SIG-M5 treated with dmso at 0.1 percent for 504 hours (cell line): ENCODE measurements at regions not wholly inside any gene's neighbourhood (a gene's known extent, or its start where the extent isn't known, plus 50 kb on each side); places are given as distances from the start of the nearest gene placed in this dataset.

Experiments
- DNase-seq: peaks from one replicate; lab custom pipeline; 2025; ENCODE audit not compliant: unreplicated experiment; lab: John Stamatoyannopoulos, UW

GRCh38 chr18:65548316-65548715, 202.5 kb upstream of the CDH7 start:
- no peak for DNase-seq

DNA sequence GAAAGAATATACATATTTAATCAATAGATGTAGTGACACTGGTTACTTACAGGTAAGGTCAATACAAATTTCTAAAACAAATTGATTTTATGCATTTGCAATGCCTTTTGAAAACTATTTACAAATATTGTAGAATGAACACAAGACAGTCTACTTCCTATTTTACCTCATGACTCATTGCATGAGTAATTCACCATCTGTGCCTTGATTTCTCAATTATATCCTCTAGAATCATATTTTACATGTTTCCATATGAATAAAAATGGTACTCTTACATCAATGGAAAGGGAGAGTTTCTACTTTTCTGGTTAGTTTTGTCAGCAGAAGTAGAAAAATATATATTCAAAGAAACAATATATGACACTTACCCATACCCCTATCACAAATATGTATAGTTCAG, 203.8 kb upstream of the CDH7 start:
- peak; percentile 21 for DNase-seq

DNA sequence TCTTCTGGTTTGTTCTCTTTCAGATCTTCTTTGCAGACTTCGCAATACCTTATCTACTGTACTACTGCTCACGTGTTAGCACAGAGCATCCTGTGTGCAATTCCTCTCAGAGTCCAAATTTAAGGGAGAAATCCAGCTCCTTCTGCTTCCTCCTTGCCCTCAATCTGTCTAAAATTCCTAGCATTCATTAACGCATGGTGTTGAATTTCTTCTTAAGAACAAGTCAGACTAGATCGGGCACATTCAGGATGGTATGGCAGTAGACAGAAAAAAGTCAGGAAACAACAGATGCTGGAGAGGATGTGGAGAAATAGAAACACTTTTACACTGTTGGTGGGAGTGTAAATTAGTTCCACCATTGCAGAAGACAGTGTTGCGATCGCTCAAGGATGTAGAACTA, 206.1 kb upstream of the CDH7 start:
- no peak for DNase-seq

DNA sequence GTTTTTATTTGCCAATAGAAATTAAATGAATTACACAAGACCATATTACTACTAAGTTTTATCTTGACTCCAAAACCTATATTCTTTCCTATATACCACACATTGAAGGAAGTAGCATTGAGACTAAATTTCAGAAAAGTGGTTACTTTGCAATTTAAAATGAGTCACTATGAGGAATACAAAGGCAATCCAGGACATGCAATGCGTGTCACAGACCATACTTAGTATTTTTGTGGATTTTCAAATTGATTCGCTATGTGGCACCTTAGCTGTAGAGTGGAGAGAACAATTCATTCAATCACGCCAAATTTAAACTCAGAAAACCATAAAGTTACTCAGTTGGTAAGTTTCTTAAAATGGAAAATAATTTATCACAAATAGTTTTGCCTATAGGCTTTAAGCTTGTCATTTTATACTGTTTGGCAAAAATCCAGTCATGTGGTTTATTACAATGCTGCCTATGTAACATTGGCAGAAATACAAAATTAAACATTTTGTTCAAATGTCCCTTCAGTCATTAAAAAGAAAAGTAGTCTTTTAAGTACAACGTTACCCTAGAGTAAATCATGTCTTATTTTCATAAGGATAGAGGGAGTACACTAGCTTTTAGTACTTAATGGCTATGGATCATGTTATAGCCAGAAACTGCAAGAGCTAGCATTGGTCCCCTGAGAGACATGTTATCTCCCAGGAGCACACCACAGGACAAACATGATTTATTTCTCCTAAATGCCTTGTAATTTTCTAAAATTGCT, 222.8 kb upstream of the CDH7 start:
- no peak for DNase-seq

GRCh38 chr18:65526099-65526498, 224.7 kb upstream of the CDH7 start:
- no peak for DNase-seq

DNA sequence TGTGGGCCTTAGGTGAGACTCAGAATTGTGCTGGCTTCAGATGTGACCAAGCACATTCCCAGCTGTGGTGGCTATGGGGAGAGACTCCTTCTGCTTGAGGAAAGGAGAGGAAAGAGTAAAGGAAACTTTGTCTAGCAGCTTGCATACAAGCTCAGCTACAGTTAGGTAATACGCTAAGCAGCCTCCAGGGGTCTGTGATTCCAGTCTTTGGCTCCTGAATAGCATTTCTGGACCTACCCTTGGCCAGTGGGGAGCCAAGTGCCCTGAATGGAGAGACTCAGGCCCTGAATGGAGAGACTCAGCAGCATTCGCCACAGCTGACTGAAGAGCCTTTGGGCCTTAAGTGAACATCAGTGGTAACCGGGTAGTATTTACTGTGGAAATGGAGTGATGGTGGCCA, 227.4 kb upstream of the CDH7 start:
- DNase-seq: no peak

GRCh38 chr18:65522907-65523306, 227.9 kb upstream of the CDH7 start:
- DNase-seq: no peak

GRCh38 chr18:65516209-65516608, 234.6 kb upstream of the CDH7 start:
- no peak for DNase-seq

GRCh38 chr18:65498605-65499004, 252.2 kb upstream of the CDH7 start:
- DNase-seq: no peak

GRCh38 chr18:65487569-65487968, 263.2 kb upstream of the CDH7 start:
- no peak for DNase-seq

GRCh38 chr18:65477455-65477854, 273.4 kb upstream of the CDH7 start:
- DNase-seq: no peak

- no peak for DNase-seq
These were observed 281.9 kb upstream of the CDH7 start for GRCh38 chr18:65468881-65469280.

DNA sequence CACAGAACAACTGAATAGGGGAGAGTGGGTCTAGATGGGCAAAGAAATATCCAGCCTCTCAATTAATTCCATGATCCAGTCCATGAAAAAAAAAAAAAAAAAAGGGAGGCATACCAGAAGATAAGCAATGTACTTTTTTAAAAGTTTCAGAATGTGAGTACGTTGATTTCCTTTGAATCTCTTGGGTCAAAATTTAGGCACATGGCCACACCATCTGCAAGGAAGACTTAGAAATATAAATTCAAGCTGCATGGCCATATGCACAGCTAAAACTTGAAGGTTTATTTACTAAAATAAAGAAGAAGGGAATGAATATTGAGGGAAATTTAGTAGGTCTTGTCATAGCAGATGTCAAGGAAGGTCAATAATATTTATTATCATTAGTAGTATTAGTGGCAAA, 286.5 kb upstream of the CDH7 start:
- no peak for DNase-seq

- no peak for DNase-seq
These were observed 291.1 kb upstream of the CDH7 start for GRCh38 chr18:65459741-65460140.

- no peak for DNase-seq
These were observed 291.9 kb upstream of the CDH7 start for GRCh38 chr18:65458871-65459270.

GRCh38 chr18:65439188-65439587, 311.6 kb upstream of the CDH7 start:
- peak; percentile 15 for DNase-seq

DNA sequence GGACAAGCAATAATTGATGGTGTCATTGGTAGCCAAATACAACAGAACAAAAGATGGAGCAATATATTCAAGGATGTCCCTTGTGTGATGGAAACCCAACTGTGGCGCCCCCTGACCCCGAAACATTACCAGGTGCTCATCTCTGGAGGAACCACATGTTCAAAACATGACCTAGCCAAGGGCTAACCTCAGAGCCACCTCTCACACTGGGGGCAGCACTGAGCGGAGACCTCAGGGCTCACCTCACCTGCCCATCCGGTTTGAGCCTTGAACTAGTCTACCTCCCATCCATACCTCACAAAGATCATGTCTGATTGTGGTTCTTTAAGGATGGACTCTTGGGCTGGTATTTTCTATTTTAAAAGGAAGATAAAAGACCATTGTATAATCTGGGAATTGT, 314.4 kb upstream of the CDH7 start:
- DNase-seq: no peak

GRCh38 chr18:65435534-65435933, 315.3 kb upstream of the CDH7 start:
- DNase-seq: no peak

GRCh38 chr18:65429601-65430000, 321.2 kb upstream of the CDH7 start:
- no peak for DNase-seq

GRCh38 chr18:65425366-65425765, 325.4 kb upstream of the CDH7 start:
- DNase-seq: no peak

- DNase-seq: no peak
These were observed 327.0 kb upstream of the CDH7 start for GRCh38 chr18:65423776-65424175.

GRCh38 chr18:65422544-65423136, 328.2 kb upstream of the CDH7 start:
- no peak for DNase-seq

DNA sequence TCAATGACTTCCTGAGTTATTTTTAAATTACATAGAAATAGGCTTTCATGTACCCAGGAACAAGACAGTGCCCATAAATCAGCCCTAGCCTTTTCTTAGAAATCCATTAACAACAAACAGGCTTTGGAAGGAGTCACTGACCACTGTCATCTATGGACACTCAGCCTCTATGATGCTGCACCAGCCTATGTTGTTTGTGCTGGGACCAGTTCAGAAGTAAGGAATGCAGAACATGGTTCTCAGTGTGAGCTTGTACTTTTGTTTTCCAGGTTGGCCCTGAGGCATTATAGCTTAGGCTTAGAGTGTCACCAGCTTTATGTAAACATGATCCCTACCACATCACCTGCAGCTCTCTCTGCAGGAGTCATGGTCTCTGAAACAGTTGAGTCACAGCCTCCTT, 335.7 kb upstream of the CDH7 start:
- DNase-seq: no peak
